ENCODE measurements at regions not wholly inside any gene's neighbourhood (a gene's known extent, or its start where the extent isn't known, plus 50 kb on each side); places are given as distances from the start of the nearest gene placed in this dataset.

DNA sequence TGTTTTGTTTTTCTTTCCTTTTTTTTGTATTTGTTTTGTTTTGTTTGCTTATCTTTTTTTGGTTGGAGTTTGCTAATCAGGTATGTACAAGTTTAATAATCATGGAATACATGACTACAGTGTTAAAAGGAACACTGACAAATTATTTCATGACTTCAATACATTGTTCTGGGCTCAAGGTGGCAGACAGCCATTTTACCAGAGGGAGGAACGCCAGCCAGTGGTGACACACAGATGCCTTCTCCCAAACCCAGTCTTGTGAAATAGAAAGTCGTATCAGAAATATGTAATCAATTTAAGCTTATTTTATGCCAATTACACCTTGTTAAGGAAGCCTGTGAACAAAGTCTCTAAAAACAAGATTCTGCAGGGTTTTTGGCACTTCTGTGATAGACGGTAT is 264.0 kb upstream of the EPHA4 start:
- Histone ChIP-seq H3K9me3 (ENCODE audit: insufficient read depth, low read length) (no peaks in the 10 kb centered on the region), H3K4me2 (ENCODE audit: low read depth, low read length, poor library complexity, severe bottlenecking) (no peak overlapping the region), H3K36me3 (ENCODE audit: low read length) (no peaks in the 10 kb centered on the region), H3F3A (ENCODE audit: insufficient read depth) (no peaks in the 10 kb centered on the region), H3K4me3 (ENCODE audit: insufficient read depth, low read length, poor library complexity, severe bottlenecking) (no peak overlapping the region), H3K9ac (ENCODE audit: low read length) (no peak overlapping the region), H2AFZ (ENCODE audit: low read depth, low read length, severe bottlenecking) (no peak overlapping the region), H3K9me2 (replicated peaks; ENCODE audit: insufficient read depth, low read length) (no peaks in the 10 kb centered on the region), H3K27me3 (ENCODE audit: low read length) (no peaks in the 10 kb centered on the region), H4K20me1 (ENCODE audit: low read depth, low read length) (no peaks in the 10 kb centered on the region), H3K79me2 (ENCODE audit: insufficient read depth, low read length) (no peaks in the 10 kb centered on the region), H3K27ac (ENCODE audit: low read depth, low read length) (no peak overlapping the region)
- TF ChIP-seq, protein P1, sequence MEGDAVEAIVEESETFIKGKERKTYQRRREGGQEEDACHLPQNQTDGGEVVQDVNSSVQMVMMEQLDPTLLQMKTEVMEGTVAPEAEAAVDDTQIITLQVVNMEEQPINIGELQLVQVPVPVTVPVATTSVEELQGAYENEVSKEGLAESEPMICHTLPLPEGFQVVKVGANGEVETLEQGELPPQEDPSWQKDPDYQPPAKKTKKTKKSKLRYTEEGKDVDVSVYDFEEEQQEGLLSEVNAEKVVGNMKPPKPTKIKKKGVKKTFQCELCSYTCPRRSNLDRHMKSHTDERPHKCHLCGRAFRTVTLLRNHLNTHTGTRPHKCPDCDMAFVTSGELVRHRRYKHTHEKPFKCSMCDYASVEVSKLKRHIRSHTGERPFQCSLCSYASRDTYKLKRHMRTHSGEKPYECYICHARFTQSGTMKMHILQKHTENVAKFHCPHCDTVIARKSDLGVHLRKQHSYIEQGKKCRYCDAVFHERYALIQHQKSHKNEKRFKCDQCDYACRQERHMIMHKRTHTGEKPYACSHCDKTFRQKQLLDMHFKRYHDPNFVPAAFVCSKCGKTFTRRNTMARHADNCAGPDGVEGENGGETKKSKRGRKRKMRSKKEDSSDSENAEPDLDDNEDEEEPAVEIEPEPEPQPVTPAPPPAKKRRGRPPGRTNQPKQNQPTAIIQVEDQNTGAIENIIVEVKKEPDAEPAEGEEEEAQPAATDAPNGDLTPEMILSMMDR (IDR thresholded peaks at IDR 0.05; ENCODE audit: insufficient read depth, low read length, poor library complexity, severe bottlenecking) = no peak
- TF ChIP-seq EZH2phosphoT487 (conservative IDR thresholded peaks at IDR 0.05; ENCODE audit: low read length) = no peak

DNA sequence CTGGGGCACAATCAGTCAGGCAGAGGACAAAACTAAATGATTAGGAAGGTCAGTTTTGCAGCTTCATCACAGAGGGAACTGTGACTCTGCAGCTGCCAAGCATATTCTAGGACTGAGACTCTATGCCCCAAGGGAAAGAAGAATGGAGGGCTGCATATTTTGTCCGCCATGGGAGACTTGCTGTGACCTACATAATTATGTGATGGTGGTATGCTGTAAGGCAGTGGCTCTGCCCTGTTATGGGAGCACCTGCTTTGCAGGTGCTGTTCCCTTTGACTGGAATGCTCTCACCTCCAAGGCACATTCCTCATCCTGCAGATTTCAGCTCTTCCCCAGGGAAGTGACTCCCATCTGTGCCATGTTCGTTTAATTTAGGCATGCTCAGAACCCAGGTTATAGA is 261.9 kb upstream of the EPHA4 start:
- Histone ChIP-seq H3K4me2 (ENCODE audit: low read depth, low read length, poor library complexity, severe bottlenecking) (no peak overlapping the region), H3K4me3 (ENCODE audit: insufficient read depth, low read length, poor library complexity, severe bottlenecking) (no peak overlapping the region), H2AFZ (ENCODE audit: low read depth, low read length, severe bottlenecking) (no peak overlapping the region), H3K27ac (ENCODE audit: low read depth, low read length) (no peak overlapping the region), H3F3A (ENCODE audit: insufficient read depth) (no peaks in the 10 kb centered on the region), H3K9me2 (replicated peaks; ENCODE audit: insufficient read depth, low read length) (no peaks in the 10 kb centered on the region), H3K79me2 (ENCODE audit: insufficient read depth, low read length) (no peaks in the 10 kb centered on the region), H3K36me3 (ENCODE audit: low read length) (no peaks in the 10 kb centered on the region), H4K20me1 (ENCODE audit: low read depth, low read length) (no peaks in the 10 kb centered on the region), H3K9ac (ENCODE audit: low read length) (no peak overlapping the region), H3K27me3 (ENCODE audit: low read length) (no peaks in the 10 kb centered on the region), H3K9me3 (ENCODE audit: insufficient read depth, low read length) (no peaks in the 10 kb centered on the region)
- TF ChIP-seq, protein P1 (IDR thresholded peaks at IDR 0.05; ENCODE audit: insufficient read depth, low read length, poor library complexity, severe bottlenecking) = no peak
- TF ChIP-seq EZH2phosphoT487 (conservative IDR thresholded peaks at IDR 0.05; ENCODE audit: low read length) = no peak

DNA sequence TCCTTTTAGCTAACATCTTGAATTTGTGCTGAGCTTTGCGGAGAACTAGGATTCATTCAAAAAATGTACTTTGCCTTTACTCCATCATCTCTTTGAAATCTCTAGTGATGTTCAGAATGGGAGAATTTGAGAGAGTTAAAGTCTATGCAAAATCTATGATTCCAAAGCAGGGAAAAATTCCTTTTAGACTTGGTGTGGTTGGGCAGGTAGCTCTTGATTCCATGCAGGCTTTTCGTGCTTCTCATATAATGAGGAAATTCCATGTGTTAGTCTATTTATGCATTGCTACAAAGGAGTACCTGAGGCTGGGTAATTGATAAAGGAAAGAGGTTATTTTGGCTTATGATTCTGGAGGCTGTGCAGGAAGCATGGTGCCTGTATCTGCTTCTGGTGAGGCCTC is 258.9 kb upstream of the EPHA4 start:
- Histone ChIP-seq H3K9me2 (replicated peaks; ENCODE audit: insufficient read depth, low read length) (no peaks in the 10 kb centered on the region), H3K4me2 (ENCODE audit: low read depth, low read length, poor library complexity, severe bottlenecking) (no peak overlapping the region), H3F3A (ENCODE audit: insufficient read depth) (no peaks in the 10 kb centered on the region), H3K79me2 (ENCODE audit: insufficient read depth, low read length) (no peaks in the 10 kb centered on the region), H2AFZ (ENCODE audit: low read depth, low read length, severe bottlenecking) (no peak overlapping the region), H3K4me3 (ENCODE audit: insufficient read depth, low read length, poor library complexity, severe bottlenecking) (no peak overlapping the region), H3K36me3 (ENCODE audit: low read length) (no peaks in the 10 kb centered on the region), H3K9me3 (ENCODE audit: insufficient read depth, low read length) (no peaks in the 10 kb centered on the region), H3K9ac (ENCODE audit: low read length) (no peak overlapping the region), H4K20me1 (ENCODE audit: low read depth, low read length) (no peaks in the 10 kb centered on the region), H3K27me3 (ENCODE audit: low read length) (no peaks in the 10 kb centered on the region), H3K27ac (ENCODE audit: low read depth, low read length) (no peak overlapping the region)
- no peak for TF ChIP-seq EZH2phosphoT487 (conservative IDR thresholded peaks at IDR 0.05; ENCODE audit: low read length)
- TF ChIP-seq, protein P1 (IDR thresholded peaks at IDR 0.05; ENCODE audit: insufficient read depth, low read length, poor library complexity, severe bottlenecking) = no peak

DNA sequence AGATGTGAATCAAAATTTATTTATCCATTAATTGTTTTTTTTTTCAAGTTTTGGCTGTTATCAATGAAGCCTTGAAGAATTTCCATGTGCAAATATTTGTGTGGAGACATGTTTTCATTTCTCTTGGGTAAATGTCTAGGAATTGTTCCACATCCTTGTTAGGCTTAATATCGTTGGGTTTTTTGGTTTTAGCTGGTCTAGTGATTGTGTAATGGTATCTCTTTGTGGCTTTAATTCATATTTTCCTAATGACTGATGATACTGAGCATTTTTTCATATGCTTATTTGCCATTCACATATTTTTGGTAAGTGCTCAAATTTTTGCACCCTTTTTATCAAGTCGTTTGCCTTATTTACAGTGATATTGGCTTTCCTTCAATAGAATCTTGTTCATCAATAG is 250.3 kb upstream of the EPHA4 start:
- Histone ChIP-seq H4K20me1 (ENCODE audit: low read depth, low read length) (no peaks in the 10 kb centered on the region), H3K9me2 (replicated peaks; ENCODE audit: insufficient read depth, low read length) (no peaks in the 10 kb centered on the region), H3K9ac (ENCODE audit: low read length) (no peak overlapping the region), H3K27me3 (ENCODE audit: low read length) (no peaks in the 10 kb centered on the region), H3K79me2 (ENCODE audit: insufficient read depth, low read length) (no peaks in the 10 kb centered on the region), H3K36me3 (ENCODE audit: low read length) (no peaks in the 10 kb centered on the region), H3K4me2 (ENCODE audit: low read depth, low read length, poor library complexity, severe bottlenecking) (no peak overlapping the region), H3F3A (ENCODE audit: insufficient read depth) (no peaks in the 10 kb centered on the region), H3K9me3 (ENCODE audit: insufficient read depth, low read length) (no peaks in the 10 kb centered on the region), H3K27ac (ENCODE audit: low read depth, low read length) (no peak overlapping the region), H3K4me3 (ENCODE audit: insufficient read depth, low read length, poor library complexity, severe bottlenecking) (no peak overlapping the region), H2AFZ (ENCODE audit: low read depth, low read length, severe bottlenecking) (no peak overlapping the region)
- TF ChIP-seq EZH2phosphoT487 (conservative IDR thresholded peaks at IDR 0.05; ENCODE audit: low read length) = no peak
- TF ChIP-seq, protein P1 (IDR thresholded peaks at IDR 0.05; ENCODE audit: insufficient read depth, low read length, poor library complexity, severe bottlenecking) = no peak
